ENCODE measurements at regions not wholly inside any gene's neighbourhood (a gene's known extent, or its start where the extent isn't known, plus 50 kb on each side); places are given as distances from the start of the nearest gene placed in this dataset.

DNA sequence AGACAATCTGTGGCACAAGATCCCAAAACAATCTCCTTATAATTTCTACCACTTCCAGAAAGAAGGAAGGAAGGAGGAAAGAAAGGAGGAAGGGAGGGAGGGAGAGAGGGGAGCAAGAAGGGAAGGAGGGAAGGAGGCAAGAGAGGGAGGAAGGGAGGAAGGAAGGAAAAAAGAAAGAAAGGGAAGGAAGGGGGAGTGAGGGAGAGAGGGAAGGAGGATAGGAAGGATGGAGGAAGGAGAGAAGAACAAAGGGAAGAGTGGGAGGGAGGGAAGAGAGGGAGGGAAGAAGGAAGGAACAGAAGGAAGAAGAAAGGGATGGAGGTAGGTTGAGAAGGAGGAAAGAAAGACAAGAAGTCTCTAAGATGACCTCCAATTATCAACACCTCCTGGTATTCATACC lies 185.5 kb upstream of the NFE2L3 start:
- no peak for DNase-seq

DNA sequence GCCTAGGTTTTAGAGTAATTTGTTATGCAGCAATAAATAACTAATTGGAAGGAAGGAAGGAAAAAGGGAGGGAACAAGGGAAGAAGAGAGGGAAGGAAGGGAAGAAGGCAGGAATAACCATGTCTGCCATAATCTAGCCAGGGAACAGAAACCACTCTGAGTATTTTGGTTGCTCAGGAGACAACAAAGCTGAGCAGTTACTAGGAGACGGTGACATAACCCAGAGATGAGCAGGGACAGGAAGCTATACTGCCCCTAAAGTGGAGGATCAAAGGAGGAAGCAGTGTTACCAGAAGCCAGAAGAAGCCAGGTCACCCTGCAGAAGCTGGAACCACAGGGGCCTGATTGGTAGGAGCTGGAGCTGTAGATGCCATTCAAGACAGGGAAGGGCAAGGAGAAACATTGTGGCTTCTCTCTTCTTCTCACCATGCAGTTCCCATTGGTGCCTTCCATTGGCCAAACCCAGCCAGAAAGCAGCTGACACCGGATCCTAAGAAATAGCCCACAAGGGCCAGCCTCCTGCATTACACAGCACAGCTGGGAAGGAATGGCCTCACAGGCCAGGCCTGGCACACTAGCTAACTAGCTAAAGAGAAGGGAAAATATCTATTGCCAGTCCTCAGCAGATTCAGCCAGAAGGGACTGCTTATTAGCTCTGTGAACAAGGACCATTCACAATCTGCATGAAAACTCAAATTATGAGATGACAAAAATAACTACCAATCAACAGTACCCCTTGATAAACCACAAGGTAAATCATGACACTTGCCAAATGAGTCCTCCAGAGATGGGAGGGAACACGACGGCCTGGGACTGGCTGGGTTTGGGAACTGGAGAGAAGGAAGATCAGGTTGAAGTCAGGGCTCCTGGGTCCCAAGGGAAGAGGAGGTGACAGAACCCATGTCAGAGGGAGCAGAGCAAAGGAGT lies 184.5 kb upstream of the NFE2L3 start:
- DNase-seq, result peak; percentile 36

DNA sequence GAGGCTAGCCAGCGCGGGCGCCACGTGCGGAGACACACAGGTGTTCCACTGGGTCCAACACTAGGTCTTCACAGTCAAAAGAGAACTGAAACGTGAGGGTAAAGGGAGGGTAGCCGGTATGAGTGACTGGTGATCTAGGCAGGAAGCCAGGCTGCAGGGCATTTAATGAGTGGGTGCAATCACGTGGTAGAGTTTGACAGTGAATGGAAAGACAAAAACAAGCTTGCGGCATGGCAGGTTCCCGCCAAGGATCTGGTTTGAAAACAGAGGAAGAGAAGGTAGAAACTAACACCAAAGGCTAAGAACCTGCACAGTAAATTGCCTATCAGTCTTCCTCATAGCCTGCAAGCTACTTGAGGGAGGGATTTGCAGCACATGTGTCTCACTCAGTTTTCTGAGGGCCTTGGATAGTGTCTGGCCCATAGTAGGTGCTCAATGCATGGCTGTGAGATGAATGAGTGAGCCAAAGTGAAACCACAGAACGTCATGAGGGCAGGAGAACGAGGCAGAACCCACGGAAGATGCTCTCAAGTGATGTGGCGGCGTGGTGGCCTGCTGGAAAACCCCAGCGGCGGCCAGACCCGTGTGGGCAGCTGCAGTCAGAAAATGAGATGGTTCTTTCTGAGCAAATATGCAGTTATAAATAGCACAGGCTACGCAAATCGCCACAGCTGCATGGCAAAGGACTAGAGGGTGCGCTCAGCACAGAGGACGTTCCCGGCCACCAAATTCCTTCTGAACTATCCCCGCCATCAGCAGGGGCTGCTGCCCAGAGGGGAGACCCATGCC lies 183.6 kb upstream of the NFE2L3 start:
- peak; percentile 64 for DNase-seq

DNA sequence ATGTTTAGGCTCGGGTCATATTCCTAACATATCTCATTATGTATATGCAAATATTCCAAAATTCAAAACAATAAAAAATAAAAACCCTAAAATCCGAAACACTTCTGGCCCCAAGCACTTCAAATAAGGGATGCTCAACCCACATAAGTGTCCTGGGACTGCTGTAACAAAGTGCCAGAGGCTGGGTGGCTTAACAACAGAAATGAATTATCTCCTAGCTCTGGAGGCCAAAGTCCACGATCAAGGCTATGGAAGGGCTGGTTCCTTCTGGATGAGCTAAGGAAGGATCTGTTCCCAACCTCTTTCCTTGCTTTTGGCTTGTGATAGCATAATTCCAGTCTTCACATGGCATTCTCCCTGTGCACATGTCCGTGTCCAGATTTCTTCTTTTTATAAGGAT lies 181.6 kb upstream of the NFE2L3 start:
- no peak for DNase-seq

DNA sequence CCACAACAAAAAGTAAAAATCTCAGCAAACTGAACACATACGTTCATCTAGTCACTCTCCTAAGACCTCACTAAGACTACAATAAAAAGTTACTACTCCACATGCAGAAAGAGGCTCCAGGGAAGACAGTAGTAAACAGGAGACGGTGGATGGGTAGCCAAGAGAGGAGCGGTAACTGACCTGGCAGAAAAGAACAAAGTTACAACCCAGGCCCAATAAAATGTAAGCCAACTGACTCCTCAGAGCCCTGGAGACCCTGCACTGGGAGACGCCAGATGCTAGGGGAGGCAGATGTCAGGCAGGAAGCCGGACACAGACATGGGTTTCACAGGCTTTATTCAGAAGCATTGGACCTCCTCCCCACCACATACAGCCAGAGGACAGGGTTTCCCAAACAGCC lies 181.1 kb upstream of the NFE2L3 start:
- DNase-seq, result peak; percentile 36

DNA sequence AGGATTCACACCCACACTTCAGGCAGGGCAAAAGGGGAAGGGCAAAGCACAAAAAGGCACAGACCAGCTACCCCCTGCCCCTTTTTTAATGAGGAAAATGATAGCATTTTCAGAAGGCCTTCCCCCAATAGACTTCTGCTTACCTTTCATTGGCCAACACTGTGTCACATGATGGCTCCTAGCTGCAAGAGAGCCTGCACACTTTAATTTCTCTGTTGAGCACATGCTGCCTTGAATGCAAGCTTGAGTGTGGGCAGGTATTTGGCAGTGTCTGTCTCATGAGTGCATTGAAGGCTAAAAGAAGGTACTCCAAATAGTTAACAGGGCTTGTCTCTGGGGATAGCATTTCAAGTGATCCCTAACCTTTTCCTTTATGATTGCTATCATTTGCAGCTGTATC lies 175.4 kb upstream of the NFE2L3 start:
- no peak for DNase-seq

DNA sequence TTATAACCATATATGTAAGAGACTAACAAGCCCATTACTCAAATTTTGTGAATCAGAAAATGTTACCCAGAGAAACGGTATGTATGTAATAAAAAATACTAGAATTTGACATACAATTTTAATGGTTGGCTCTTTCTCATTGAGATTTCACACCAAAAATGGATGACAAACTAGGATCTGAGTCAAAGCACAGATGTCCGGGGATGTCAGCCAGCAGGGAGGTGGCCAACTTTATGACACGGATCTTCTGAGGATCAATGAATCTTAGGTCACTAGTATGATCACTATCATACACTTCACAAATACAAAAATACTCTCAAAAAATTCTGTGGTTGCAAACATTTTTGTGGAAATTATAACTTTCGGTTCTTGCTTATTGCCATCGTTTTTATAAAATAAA lies 173.5 kb upstream of the NFE2L3 start:
- DNase-seq, result no peak

DNA sequence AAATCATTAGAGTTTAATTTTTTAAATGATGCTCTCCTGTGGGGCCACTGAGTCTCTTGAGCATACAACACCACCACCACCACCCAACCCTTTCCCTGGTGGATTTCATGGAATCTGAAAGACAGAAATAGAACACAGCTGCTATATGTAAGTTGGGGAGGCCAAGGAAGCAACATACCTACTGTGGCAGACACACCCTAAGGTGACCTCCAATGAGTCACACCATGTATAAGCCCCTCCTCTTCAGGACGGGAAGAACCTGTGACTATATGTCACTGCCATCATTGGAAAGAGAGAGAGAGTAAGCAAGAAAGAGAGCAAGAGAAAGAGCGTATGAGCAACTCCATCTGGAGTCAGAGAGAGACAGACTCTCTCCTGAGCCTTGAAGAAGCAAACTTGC lies 172.4 kb upstream of the NFE2L3 start:
- DNase-seq, result no peak

DNA sequence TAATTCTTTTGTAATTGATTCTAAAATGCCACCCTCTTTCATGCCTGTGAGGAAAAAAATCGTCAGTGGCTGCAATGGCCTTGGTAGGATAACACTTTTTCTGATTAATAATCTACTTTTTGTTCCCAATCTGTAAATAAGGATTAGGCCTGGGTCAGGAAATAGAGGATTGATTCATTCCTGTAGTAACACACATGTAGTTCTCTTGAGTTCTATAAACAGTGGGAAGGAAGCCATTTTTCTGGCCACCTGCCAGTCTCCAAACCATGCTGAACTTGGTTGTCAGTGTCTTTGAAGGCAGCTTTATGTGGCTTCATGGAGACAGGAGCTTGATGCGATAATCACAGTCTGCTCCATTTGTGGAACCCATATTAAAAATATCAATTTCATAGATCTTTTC lies 169.3 kb upstream of the NFE2L3 start:
- DNase-seq, result no peak

DNA sequence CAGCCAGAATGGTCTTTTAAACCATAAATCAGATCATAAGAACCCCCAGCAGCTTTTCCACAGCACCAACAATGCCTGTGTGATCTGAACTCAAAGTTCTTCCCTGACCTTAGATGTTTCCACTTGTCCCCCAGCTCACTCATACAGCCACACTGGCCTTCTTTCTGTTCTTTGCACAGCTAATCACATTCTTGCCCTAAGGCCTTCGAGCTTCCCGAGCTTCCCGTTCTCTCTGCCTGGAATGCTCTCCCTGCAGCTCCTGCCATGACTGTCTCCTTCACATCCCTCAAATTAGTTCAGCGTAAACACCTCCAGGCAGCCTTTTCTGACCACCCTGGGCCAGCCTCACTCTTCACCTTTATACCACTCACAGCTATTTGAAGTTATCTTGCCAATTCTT lies 166.8 kb upstream of the NFE2L3 start:
- DNase-seq, result no peak

DNA sequence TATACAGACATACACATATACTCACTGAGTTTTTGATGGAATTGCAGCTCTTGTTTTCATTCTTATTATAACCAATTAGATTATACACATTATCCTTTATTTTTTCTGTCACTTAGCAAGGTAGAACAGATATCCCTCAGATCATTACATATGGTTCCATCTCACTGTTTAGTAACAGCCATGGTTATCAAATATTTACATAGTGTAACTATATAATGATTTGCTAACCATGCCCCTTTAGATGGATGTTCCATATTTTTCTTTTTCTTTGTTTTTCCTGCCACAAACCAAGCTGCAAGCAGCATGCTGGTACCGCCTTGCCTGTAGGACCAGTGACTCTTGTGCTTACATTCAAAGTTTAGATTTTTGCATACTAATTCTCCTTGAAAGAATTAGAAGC lies 163.4 kb upstream of the NFE2L3 start:
- DNase-seq, result no peak

DNA sequence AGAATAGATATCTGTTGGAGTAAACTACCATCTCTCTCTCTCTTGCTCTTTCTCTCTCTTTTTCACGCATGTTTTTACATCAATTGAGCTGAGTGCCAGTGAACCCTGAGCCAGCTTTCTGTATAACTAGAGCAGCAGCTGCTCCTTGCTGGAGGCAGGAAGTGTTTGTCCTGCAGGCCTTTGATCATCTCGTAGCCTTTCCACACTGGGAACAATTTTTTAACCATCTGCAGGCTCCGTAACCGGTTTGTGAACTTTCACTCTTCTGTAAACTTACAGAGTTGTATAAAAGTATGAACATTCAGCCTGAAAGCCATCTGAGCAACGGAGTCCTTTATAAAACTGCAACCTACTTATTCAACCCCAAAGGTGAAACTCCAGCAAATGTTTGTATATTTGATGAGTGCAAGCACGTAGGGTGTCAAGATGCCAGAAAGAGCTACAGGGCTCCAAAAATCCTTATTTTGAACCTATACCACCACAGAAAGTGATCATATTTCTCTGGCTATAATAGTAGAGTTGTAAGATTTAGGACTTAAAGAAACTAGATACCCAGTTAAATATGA lies 162.8 kb upstream of the NFE2L3 start:
- peak; percentile 41 for DNase-seq

DNA sequence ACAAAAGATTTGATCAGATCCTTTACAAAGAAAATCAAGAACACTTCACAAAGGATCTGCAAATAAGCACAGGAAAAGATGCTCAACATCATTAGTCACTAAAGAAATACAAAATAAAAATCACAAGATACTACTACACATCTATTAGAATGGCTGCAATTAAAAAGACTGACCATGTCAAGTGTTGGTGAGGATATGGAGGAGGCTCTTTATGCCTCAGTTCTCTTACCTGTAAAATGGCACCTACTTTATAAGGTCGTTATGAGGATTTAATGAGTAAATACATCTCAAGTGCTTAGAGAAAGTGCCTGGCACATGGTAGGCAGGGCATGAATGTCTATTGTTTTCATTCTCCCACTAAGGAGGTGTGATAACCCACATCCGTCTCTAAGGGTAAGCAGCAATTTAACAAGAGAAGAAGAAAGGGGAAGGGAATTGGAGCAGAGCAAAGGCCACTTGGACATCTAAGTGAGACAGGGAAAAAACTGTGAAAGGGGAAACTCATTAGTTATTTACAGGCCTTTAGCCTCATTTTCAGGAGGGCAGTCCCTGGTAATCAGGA lies 157.5 kb upstream of the NFE2L3 start:
- DNase-seq, result no peak

DNA sequence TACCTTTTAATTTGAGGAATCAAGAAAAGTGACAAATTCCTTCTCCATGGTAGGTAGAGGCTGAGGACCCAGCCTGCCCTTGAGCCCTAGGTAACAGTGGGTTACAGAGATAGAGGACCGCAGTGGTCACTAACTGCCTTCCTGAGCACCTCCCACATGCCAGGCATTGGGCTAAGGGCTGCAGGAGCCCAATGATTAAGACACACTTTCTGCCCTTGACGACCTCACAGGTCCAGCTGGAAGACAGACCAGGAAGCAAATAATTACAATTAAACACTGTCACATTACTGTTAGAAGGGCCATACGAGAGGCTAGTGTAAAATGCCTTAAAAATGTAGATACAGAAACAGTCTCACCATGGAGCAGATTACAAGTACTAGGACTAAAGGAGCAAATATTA lies 156.8 kb upstream of the NFE2L3 start:
- no peak for DNase-seq

DNA sequence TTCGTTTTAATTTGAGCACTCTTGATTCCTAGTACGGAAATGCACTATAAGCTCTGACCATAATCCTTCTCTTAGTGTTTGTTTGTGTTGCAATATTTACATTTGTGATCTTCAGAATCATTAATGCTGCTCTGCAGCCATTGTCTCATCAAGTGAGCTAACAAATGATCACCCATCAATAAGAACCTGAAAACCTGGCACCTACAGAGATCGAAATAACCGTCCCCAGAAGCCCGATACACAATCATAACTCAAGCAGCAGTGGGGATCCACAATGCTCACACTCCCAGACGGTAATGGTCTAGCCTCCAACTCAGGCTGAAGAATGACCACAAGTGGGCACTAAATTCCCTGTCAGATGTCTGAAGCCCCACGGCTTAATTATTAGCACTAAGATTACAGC lies 156.0 kb upstream of the NFE2L3 start:
- no peak for DNase-seq

DNA sequence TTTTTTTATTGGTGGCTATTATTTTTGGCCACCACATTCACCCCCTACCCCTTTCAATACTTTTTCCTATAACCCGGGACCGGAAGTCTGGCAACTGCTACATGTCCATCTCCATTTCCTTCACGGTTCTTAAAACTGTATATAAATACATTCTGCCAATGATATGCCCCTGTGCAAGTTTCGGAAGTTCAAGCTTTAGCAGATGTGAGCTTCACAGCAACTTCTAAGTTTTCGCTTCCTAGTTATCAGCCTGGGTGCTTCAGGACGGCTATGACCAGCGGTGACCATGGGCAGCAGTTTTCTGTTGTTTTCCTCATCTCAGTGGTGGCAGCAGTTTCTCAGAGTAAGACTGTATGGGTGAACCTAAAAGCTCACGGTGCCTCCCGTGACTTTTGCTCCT lies 153.5 kb upstream of the NFE2L3 start:
- DNase-seq, result no peak

DNA sequence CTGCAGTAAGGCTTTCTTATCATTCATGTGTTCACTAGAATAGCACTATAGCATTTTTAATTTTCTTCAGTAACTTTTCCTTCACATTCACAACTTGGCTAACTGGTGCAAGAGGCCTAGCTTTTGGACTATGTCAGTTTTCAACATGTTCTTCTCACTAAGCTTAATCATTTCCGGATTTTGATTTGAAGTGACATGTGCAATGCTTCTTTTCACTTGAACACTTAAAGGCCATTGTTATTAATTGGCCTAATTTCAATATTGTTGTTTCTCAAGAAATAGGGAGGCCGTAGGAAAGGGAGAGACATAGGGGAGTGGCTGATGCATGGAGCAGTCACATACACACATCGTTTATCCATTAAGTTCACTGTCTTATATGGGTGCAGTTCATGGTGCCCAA lies 151.2 kb upstream of the NFE2L3 start:
- no peak for DNase-seq

DNA sequence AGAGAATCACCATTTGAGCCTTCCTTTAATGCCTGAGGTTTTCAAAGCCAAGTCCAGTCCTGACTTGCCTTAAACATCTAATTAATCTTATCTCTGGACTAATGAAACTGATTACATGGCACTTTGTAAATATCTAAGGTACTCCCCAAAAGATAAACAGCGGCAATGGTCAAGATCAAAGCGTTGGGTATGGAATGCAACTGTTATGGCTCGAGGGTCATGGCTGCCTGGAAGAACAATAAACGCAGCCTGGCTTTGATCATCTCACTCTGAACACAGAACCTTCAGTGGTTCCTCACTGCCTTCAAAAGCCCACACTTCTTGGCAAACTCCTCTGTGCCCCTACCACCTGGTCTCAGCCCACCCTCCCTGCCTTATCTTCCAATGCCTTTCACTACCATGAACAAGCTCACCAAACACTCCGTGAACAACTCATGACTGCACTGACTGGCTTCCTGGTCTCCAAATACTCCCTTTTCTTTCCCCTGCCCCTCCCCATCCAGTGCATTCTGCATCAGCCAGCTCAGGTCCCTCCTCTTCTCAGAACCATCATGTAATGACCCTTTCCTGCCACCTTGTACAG lies 150.2 kb upstream of the NFE2L3 start:
- DNase-seq, result no peak

DNA sequence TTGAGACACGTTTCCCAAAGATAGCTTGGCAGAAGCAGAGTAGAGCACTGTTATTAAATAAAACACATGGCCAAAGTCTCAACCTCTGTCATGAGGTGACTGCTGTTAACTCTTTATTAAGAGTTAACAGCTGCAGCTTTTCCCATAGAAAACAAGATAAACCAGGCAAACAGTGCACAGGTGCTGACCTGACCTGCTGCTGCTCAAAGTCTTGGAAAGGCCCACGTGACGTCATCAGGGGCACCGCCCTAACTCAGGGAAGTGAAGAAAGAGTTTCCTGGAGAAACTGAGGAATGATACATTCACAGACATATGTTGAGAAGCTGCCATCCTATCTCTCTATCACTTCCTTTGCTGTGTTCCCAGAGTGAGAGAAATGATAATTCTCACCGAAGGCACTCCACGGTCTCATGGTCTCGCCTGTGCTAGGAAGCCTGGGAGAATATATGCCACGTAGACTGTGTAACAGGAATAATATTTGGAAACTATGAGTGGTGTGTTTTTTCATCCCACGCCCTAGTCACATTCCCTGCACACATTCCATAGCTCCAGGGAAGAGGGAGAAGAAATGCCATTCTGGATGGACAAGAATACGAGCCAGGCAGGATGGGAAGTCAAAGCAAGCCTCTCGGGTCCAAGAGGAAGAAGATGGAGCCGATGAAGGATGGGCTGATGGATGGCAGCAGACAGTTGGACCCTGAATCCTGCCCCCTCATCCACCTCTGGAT lies 146.2 kb upstream of the NFE2L3 start:
- no peak for DNase-seq

DNA sequence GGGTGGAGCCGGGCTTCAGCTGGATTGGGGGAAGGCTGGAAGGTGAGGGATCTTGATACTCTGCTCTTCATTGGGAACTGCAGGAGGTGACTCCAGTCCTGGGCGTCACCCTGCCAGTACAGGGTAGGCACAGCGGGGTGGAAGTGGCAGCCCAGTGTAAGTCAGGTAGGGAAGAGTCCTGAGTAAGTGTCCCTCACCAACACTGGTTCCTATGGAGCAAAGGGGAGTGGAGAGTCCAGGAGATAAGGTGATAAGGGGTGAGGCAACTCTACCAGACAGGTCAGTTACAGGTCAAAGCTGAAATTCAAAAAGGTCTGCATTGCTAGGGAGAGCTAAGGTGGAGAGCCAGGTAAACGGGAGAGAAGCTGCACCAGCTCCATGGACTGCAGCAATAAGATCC lies 145.6 kb upstream of the NFE2L3 start:
- DNase-seq, result no peak

DNA sequence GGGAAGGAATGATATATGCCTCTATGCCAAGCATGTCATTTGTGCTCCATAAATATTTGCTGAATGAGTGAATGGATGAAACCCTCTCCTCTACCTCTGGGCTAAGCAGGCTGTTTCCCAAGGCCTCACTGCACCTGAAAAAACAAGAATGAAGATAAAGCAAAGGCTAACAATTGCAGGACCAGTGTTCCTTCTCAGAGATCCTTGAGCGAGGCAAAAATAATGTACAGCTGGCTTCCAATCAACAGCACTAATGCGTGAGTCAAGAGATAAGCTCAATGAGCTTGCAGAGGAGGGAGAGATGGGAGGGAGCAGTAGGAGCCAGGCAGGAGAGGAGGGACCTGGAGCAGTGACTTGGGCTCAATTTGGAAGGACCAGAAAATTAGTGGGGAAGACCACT lies 144.5 kb upstream of the NFE2L3 start:
- DNase-seq, result no peak

DNA sequence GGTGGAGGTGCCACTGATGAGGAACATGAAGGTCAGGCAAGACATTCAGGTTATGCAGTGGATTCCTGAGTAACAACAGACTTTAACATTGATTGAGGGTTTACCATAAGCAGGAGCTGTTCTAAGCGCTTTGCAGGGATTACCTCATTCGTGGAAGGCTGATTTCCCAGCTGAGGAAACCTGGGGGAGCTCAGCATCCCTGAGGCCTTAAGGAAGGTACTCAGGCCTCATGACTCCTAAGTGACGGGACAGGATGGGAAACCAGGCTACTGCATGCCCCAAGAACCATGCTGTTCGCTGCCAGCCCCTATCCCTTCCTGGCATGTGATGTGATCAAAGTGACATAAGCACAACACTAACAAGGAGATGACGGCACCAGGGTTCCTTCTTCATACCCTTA lies 143.6 kb upstream of the NFE2L3 start:
- no peak for DNase-seq
